GM12878 (cell line): ENCODE measurements at regions not wholly inside any gene's neighbourhood (a gene's known extent, or its start where the extent isn't known, plus 50 kb on each side); places are given as distances from the start of the nearest gene placed in this dataset.

Experiments
- ATAC-seq: fragments of 200-7000 bp; cut with Tn5 transposase; 3 replicates; pipeline ENCODE4 v1.9.1; 2020; ENCODE audit warnings: mild to moderate bottlenecking, moderate library complexity
- BruUV-seq: library from RNA; stranded (reverse); fragments of 400-500 nt; replicated peaks from 2 replicates; lab custom pipeline; 2021; lab: Mats Ljungman, UMichigan
- CTCF ChIA-PET: fragments of 300-600 bp; sonication (Branson Sonifier 250); formaldehyde crosslinking; extraction: SDS; loops from one replicate; lab custom pipeline; 2021; ENCODE audit warnings: inconsistent platforms; lab: Yijun Ruan, JAX
- POLR2A ChIA-PET: fragments of 350-600 bp; formaldehyde crosslinking; extraction: SDS; loops from one replicate; lab custom pipeline; 2021; ENCODE audit warnings: inconsistent platforms; lab: Charles Lee
- RAD21 ChIA-PET: fragments of 300-600 bp; sonication (Branson Sonifier 250); formaldehyde crosslinking; loops from one replicate; lab custom pipeline; 2023; ENCODE audit warnings: antibody characterized with exemption; ENCODE audit not compliant: unreplicated experiment; lab: Charles Lee
- SMC1A ChIA-PET: fragments of 300-600 bp; sonication (Branson Sonifier 250); formaldehyde crosslinking; loops from one replicate; lab custom pipeline; 2023; ENCODE audit not compliant: unreplicated experiment, uncharacterized antibody; lab: Charles Lee
- DNase-seq: peaks from one replicate; pipeline ENCODE4 v3.0.0-alpha.2; 2011; ENCODE audit warnings: low read depth, low spot score
- FAIRE-seq: peaks from 3 replicates; lab custom pipeline; 2011; peaks lifted over from hg19 to GRCh38; lab: Jason Lieb, UNC
- H2AFZ ChIP-seq: 2 replicates; pipeline ENCODE4 v1.6.0; 2011; ENCODE audit warnings: low read depth, low read length, control low read depth; ENCODE audit not compliant: control insufficient read depth
- H3K27ac ChIP-seq: 2 replicates; pipeline ENCODE4 v1.5.1; 2011; ENCODE audit warnings: control low read depth; ENCODE audit not compliant: control insufficient read depth, insufficient read depth
- H3K27me3 ChIP-seq, 2 experiments: replicated peaks in 1 of 2; 2 replicates each; pipeline versions ENCODE4 v1.6.0 to v1.6.1; 2011; ENCODE audit warnings: low read length in 1 of 2; ENCODE audit not compliant: control insufficient read depth in 2 of 2, insufficient read depth in 2 of 2
- H3K36me3 ChIP-seq, 2 experiments: 2 replicates each; pipeline ENCODE4 v1.5.1; 2011; ENCODE audit warnings: low read length in 1 of 2; ENCODE audit not compliant: control insufficient read depth in 2 of 2, insufficient read depth in 2 of 2
- H3K4me1 ChIP-seq: 2 replicates; pipeline ENCODE4 v1.6.1; 2011; ENCODE audit warnings: mild to moderate bottlenecking, low read length, moderate library complexity, mixed read lengths; ENCODE audit not compliant: control insufficient read depth, insufficient read depth
- H3K4me2 ChIP-seq: 2 replicates; pipeline ENCODE4 v1.6.0; 2011; ENCODE audit warnings: control low read depth; ENCODE audit not compliant: control insufficient read depth, insufficient read depth
- H3K4me3 ChIP-seq: fragments of 200-600 bp; sonication (generic); 2 replicates; pipeline ENCODE4 v1.5.1; 2016
- H3K79me2 ChIP-seq: 2 replicates; pipeline ENCODE4 v1.6.0; 2011; ENCODE audit warnings: low read length; ENCODE audit not compliant: control insufficient read depth, insufficient read depth
- H3K9ac ChIP-seq: 2 replicates; pipeline ENCODE4 v1.8.0; 2011; ENCODE audit warnings: low read length, control low read depth, mixed read lengths; ENCODE audit not compliant: control insufficient read depth, insufficient read depth
- H3K9me3 ChIP-seq: replicated peaks from 3 replicates; pipeline ENCODE4 v1.5.1; 2011; ENCODE audit warnings: mild to moderate bottlenecking, low read length; ENCODE audit not compliant: control insufficient read depth, insufficient read depth
- H4K20me1 ChIP-seq: 2 replicates; pipeline ENCODE4 v1.6.0; 2011; ENCODE audit not compliant: control insufficient read depth, insufficient read depth
- CEBPZ ChIP-seq: fragments of 150-350 bp; IDR thresholded peaks from 2 replicates; pipeline ENCODE4 v1.6.1; 2016; ENCODE audit warnings: low read depth, low read length
- CHD2 ChIP-seq: IDR thresholded peaks from 2 replicates; pipeline ENCODE4 v1.6.1; 2011; ENCODE audit warnings: low read depth, low read length, improper control_type of control experiment, borderline replicate concordance
- CREB1 ChIP-seq: IDR thresholded peaks from 2 replicates; pipeline ENCODE4 v1.6.1; 2012; ENCODE audit warnings: low read depth, mild to moderate bottlenecking, inconsistent platforms
- DPF2 ChIP-seq: fragments of 450-650 bp; IDR thresholded peaks from 2 replicates; pipeline ENCODE4 v1.6.1; 2017; ENCODE audit warnings: mild to moderate bottlenecking
- E2F4 ChIP-seq: IDR thresholded peaks from 2 replicates; pipeline ENCODE4 v1.6.1; 2012; ENCODE audit warnings: low read depth, low read length, improper control_type of control experiment
- FOS ChIP-seq: IDR thresholded peaks from 3 replicates; pipeline ENCODE4 v1.6.1; 2011; ENCODE audit warnings: borderline replicate concordance; ENCODE audit not compliant: insufficient read length; ENCODE audit errors: extremely low read depth
- HDGF ChIP-seq: fragments of 450-650 bp; IDR thresholded peaks from 2 replicates; pipeline ENCODE4 v1.6.1; 2016; ENCODE audit warnings: antibody characterized with exemption
- IRF5 ChIP-seq: fragments of 450-650 bp; IDR thresholded peaks from 2 replicates; pipeline ENCODE4 v1.6.1; 2017; ENCODE audit warnings: borderline replicate concordance
- JUND ChIP-seq: IDR thresholded peaks from 2 replicates; pipeline ENCODE4 v1.6.1; 2012; ENCODE audit warnings: low read depth, mild to moderate bottlenecking, low read length, improper control_type of control experiment, moderate library complexity
- NFYA ChIP-seq: IDR thresholded peaks from 2 replicates; pipeline ENCODE4 v1.6.1; 2011; ENCODE audit warnings: low read depth, mild to moderate bottlenecking, low read length, improper control_type of control experiment, borderline replicate concordance
- NR2C1 ChIP-seq: fragments of 450-650 bp; IDR thresholded peaks from 2 replicates; pipeline ENCODE4 v1.6.1; 2017; ENCODE audit warnings: antibody characterized with exemption, mild to moderate bottlenecking, moderate library complexity
- NR2C2 ChIP-seq: IDR thresholded peaks from 2 replicates; pipeline ENCODE4 v1.6.1; 2011; ENCODE audit warnings: borderline replicate concordance, low read depth; ENCODE audit not compliant: control insufficient read depth, insufficient read length
- POU2F2 ChIP-seq: IDR thresholded peaks from 3 replicates; pipeline ENCODE4 v1.6.1; 2011; ENCODE audit warnings: low read depth, mild to moderate bottlenecking, low read length, borderline replicate concordance
- RAD51 ChIP-seq: fragments of 450-650 bp; IDR thresholded peaks from 2 replicates; pipeline ENCODE4 v1.6.1; 2016; ENCODE audit warnings: moderate library complexity, mild to moderate bottlenecking, inconsistent platforms
- WGBS: methylation state at CpG from one replicate; pipeline ENCODE4 v1.1.6; 2016; ENCODE audit warnings: low lambda C conversion rate; ENCODE audit not compliant: insufficient replicate concordance, insufficient coverage; ENCODE audit errors: missing lambda C conversion rate; 5-methylcytosine and 5-hydroxymethylcytosine counted together
- in situ Hi-C: fragments of 300-500 bp; cut with MboI; formaldehyde crosslinking; loops from 9 replicates; pipeline ENCODE4 v1.14.3; 2018; ENCODE audit warnings: mixed read lengths
- intact Hi-C: fragments of 100-400 bp; cut with micrococcal nuclease; formaldehyde crosslinking; loops from one replicate; pipeline ENCODE4 v1.14.2; 2022; ENCODE audit not compliant: unreplicated experiment

- in situ Hi-C loops: no loop called here
- Histone ChIP-seq H3K36me3 (no peaks in the 10 kb centered on the region), H3K27ac (no peak overlapping the region), H3K4me2 (no peak overlapping the region), H3K9me3 (no peaks in the 10 kb centered on the region; the same call in 2 of the 3 replicates), H2AFZ (no peak overlapping the region), H3K4me1 (no peaks in the 10 kb centered on the region), H3K27me3 (no peaks in the 10 kb centered on the region), H4K20me1 (no peaks in the 10 kb centered on the region), H3K79me2 (no peaks in the 10 kb centered on the region), H3K4me3 (no peak overlapping the region), H3K9ac (no peak overlapping the region)
- intact Hi-C loops: no loop called here
- ATAC-seq (no peak), FAIRE-seq (no peak), DNase-seq (no peak)
- TF ChIP-seq CEBPZ: no peak
- no peak for TF ChIP-seq RAD51
- no peak for TF ChIP-seq HDGF
- TF ChIP-seq NR2C2: no peak
- no peak for TF ChIP-seq CHD2
- TF ChIP-seq NR2C1: no peak
- TF ChIP-seq E2F4: no peak
- TF ChIP-seq NFYA: no peak
- no peak for TF ChIP-seq POU2F2
- no peak for TF ChIP-seq DPF2
- no peak for TF ChIP-seq CREB1
- no peak for TF ChIP-seq IRF5
- no peak for TF ChIP-seq FOS
- TF ChIP-seq JUND: no peak
- SMC1A ChIA-PET: no interaction called here
- RAD21 ChIA-PET: no interaction called here
- CTCF ChIA-PET: no interaction called here
- BruUV-seq: no TSS peak
- WGBS: 53% methylated on average over 7 of the region's 7 CpGs
- POLR2A ChIA-PET: no interaction called here
Measured at GRCh38 chr18:78113940-78114251, 864.2 kb downstream of the GALR1 start.
